NB4 (cell line): ENCODE measurements at regions not wholly inside any gene's neighbourhood (a gene's known extent, or its start where the extent isn't known, plus 50 kb on each side); places are given as distances from the start of the nearest gene placed in this dataset.

Experiments used
- CTCF ChIP-seq: IDR thresholded peaks from one replicate; pipeline ENCODE4 v1.5.1; 2012; ENCODE audit warnings: low read depth, low read length
- MYC ChIP-seq: IDR thresholded peaks from 2 replicates; pipeline ENCODE4 v1.6.1; 2011; ENCODE audit warnings: low read depth, low read length
- POLR2A ChIP-seq: IDR thresholded peaks from 2 replicates; pipeline ENCODE4 v1.6.1; 2011; ENCODE audit warnings: mild to moderate bottlenecking; ENCODE audit not compliant: insufficient read length; ENCODE audit errors: extremely low read depth

- TF ChIP-seq POLR2A: no peak
- TF ChIP-seq CTCF: no peak
- TF ChIP-seq MYC: no peak
These were observed 447.4 kb upstream of the ROBO1 start for GRCh38 chr3:80215191-80215590.
